ENCODE measurements at regions not wholly inside any gene's neighbourhood (a gene's known extent, or its start where the extent isn't known, plus 50 kb on each side); places are given as distances from the start of the nearest gene placed in this dataset.

DNA sequence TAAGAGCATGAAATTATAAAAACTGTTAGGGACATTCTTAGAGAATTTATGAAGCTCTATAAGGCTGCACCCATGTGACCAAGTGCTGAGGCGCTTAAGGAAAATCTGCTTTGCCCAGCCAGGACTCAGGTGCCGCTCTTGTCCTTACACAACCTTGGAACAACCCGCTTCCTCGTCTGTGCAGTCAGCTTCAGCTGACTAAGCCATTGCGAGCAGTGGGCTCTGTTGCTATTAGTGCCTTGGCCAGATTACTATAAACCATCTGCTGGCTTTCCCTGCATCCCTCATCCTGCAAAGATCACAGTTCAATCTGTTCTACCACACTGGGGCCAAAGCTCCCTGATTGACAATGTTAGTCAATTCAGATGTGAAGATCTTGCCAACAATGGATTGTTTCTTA lies 89.1 kb upstream of the E2F3 start:
- TF ChIP-seq, protein P1, sequence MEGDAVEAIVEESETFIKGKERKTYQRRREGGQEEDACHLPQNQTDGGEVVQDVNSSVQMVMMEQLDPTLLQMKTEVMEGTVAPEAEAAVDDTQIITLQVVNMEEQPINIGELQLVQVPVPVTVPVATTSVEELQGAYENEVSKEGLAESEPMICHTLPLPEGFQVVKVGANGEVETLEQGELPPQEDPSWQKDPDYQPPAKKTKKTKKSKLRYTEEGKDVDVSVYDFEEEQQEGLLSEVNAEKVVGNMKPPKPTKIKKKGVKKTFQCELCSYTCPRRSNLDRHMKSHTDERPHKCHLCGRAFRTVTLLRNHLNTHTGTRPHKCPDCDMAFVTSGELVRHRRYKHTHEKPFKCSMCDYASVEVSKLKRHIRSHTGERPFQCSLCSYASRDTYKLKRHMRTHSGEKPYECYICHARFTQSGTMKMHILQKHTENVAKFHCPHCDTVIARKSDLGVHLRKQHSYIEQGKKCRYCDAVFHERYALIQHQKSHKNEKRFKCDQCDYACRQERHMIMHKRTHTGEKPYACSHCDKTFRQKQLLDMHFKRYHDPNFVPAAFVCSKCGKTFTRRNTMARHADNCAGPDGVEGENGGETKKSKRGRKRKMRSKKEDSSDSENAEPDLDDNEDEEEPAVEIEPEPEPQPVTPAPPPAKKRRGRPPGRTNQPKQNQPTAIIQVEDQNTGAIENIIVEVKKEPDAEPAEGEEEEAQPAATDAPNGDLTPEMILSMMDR (IDR thresholded peaks at IDR 0.05): no peak
- DNase-seq (ENCODE audit: low spot score) (no peak), ATAC-seq (ENCODE audit: low FRiP score) (no peak)

DNA sequence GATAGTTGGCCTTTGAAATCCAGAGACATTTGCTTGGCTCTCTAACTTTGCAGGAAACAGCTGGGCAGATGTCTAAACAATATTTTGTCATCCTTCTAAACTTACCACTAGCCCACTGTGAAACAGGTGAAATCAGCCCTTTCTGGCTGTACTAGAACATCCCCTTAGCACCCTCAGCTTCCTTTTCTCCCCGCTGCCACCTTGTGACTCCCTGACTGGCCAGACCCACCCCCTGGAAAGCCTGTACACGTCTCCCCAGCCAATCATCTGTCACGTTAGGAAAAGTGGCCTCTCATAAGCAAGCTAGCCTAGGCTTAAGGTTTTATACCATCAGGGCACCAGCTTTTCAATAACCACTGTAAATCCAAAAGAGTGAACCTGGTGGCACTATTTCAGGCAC lies 88.6 kb upstream of the E2F3 start:
- ATAC-seq (ENCODE audit: low FRiP score): no peak
- no peak for DNase-seq (ENCODE audit: low spot score)
- TF ChIP-seq, protein P1 (IDR thresholded peaks at IDR 0.05): no peak

DNA sequence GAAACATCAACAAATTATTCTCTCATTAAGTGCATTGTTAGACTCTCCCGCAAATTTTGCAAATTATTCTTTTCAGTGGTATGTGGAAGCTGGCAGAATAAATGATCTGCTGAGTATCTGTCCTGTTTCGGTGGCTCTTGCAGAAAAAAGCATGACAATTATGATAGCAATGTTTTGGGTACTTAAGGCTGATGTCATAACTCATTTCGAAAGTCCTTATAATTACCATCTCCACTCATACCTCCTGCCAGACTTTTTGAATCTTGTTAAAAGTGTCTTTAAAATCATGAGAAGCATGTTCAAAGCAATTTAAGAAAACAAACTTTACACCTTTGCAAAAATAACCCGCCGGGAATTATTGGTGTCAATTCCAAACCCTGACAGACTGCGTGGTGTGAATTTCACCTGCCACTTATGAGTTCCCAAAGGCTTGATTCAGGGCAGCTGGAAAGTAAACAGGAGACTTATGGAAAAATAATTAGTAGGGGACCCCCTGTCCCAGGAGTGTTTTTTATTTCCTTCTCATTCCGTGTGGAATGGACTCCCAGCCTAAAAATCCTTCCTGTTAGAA lies 87.6 kb upstream of the E2F3 start:
- DNase-seq (ENCODE audit: low spot score) (no peak), ATAC-seq (ENCODE audit: low FRiP score) (no peak)
- TF ChIP-seq, protein P1 (IDR thresholded peaks at IDR 0.05): no peak

DNA sequence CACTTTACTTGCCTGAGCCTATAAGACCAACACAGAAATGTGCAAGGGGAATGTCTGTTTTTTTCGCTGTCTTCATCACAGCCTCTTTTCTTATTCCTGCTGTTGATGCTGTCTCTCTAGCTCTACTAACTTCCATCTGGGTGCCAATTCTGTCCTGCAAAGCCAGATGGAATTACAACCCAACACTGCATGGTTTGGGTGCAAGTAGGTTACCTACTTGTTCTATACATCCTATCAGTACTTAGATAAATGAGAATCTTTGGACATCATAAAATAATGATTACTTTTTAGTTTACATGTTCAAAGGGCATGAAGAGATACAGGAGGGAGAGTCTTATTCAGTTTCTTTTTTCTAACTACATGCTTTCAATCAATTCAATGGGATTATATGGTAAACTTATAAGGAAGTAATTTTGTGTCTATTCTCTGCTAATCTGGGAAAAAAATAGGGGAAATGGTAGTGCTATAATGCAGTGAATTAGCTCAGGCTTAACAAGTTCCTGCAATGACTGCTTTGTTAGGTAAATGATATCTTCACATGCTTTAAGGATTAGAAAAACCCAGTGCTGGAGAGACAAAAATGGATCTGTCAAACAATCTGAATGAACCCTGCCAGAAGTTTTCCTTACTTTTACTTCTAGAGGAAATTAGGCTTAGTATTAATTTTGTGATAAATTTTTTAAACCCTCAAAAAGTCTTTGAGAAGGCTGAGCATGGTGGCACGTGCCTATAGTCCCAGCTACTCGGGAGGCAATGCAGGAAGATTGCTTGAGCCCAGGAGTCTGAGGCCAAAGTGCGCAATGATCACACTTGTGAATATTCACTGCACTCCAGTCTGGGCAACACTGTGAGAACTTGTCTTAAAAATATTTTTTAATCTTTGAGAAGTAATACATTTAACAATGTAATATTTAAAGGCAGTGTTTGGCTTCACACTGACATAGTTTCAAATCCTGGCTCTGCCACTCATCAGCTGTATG lies 86.5 kb upstream of the E2F3 start:
- DNase-seq (ENCODE audit: low spot score): no peak
- no peak for ATAC-seq (ENCODE audit: low FRiP score)
- TF ChIP-seq, protein P1 (IDR thresholded peaks at IDR 0.05): no peak

DNA sequence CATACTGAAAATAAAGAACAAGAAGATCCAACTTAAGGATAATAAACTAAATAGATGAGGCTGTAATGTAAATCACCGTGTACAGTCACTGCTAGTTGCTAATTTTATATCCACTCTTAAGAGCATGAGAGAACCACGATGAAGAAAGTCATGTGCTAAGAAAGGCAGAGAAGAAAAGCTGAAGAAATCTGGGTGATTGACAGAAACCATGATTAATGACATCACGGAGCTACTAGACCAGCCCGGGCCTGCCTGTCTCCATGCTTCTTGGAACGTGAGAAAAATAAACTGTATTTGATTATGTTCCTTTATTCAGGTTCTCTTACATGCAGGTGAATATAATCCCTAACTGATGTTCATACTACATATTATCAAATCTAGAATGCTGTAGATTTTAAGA lies 84.2 kb upstream of the E2F3 start:
- TF ChIP-seq, protein P1 (IDR thresholded peaks at IDR 0.05): no peak
- ATAC-seq (ENCODE audit: low FRiP score) (no peak), DNase-seq (ENCODE audit: low spot score) (no peak)

DNA sequence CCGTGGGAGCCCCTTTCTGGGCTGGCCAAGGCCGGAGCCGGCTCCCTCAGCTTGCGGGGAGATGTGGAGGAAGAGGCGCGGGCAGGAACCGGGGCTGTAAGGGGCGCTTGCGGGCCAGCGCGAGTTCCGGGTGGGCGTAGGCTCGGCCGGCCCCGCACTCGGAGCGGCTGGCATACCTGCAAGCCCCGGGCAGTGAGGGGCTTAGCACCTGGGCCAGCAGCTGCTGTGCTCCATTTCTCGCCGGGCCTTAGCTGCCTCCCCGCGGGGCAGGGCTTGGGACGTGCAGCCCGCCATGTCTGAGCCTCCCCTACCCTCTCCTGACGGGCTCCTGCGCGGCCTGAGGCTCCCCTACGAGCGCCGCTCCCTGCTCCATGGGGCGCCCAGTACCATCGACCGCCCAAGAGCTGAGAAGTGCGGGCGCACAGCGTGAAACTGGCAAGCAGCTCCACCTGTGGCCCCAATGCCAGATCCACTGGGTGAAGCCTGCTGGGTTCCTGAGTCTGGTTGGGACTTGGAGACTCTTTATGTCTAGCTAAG lies 82.8 kb upstream of the E2F3 start:
- DNase-seq (ENCODE audit: low spot score) (no peak), ATAC-seq (ENCODE audit: low FRiP score) (no peak)
- TF ChIP-seq, protein P1 (IDR thresholded peaks at IDR 0.05): no peak

Measured in omental fat pad (tissue), 3 donors.